Umbilical cord (tissue), 1 donor: ENCODE measurements at regions not wholly inside any gene's neighbourhood (a gene's known extent, or its start where the extent isn't known, plus 50 kb on each side); places are given as distances from the start of the nearest gene placed in this dataset.
"Not testable (repeated sequence)": the region's sequence is repeated elsewhere in the genome, so short reads cannot be mapped to it uniquely, and the experiment has no call there.

Source experiments
- DNase-seq: peaks from one replicate; pipeline ENCODE4 v3.0.0-alpha.2; 2015; ENCODE audit warnings: low spot score

DNA sequence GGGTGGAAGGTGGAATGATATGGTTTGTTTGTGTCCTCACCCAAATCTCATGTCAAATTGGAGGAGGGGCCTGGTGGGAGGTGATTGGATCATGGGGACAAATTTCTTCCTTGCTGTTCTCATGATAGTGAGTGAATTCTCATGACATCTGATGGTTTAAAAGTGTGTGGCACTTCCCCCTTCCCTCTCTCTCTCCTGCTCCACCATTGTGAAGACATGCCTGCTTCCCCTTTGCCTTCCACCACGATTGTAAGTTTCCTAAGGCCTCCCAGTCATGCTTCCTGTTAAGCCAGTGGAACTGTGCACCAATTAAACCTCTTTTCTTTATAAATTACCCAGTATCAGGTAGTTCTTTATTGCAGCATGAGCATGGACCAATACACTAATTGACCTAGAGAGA, 99.0 kb upstream of the ZBED5 start:
- not testable (repeated sequence) for DNase-seq

DNA sequence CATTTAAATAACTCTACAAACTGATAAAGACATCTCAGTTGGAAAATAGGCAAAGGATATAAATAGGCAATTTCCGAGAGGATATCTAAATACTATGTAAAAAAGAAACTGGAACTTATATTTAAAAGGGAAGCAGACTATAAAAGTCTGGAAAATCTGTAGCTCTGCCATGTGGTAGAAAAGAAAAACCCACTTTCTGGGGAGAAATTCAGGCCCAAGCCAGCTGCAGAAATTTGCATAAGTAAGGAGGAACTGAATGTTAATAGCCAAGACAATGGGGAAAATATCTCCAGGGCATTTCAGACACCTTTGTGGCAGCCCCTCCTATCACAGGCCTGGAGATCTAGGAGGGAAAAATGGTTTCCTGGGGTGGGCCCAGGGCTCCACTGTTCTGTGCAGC, 97.8 kb upstream of the ZBED5 start:
- no peak for DNase-seq

DNA sequence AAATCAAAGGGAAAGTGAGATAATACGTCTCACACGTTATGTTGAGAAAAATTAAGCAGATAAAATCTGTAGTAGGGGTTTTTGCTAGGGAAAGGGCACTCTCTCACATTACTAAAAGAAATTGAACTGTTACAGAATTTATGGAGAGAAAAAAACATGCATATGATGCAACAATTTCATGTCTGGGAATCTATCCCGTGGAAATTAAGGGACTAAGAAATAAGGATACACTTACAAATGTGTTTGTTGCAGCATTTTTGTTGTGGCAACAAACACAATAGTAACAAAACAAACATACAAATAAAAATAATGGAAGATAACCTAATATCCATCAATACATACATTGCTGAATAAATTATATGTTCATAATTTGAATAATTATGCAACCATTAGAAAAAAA, 96.3 kb upstream of the ZBED5 start:
- DNase-seq, result no peak

DNA sequence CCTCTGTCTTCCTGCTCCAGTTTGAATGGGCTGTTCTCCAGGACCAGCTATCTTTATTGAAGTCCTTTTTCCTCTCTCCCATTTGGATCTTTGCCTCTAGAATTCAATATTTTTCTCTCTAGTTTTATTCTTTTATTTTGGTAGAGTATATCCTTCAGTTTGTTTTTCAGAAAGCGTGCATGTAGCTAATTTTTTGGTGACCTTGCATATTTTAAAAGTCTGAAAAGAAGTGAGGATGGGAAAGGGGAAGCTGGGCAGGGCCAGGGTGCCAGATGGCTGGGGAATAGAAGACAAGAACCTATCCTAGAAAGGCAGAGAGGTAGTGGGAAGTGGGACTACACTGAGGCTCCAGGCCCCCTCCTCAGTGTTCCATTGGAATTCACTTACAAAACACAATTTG, 95.0 kb upstream of the ZBED5 start:
- no peak for DNase-seq

DNA sequence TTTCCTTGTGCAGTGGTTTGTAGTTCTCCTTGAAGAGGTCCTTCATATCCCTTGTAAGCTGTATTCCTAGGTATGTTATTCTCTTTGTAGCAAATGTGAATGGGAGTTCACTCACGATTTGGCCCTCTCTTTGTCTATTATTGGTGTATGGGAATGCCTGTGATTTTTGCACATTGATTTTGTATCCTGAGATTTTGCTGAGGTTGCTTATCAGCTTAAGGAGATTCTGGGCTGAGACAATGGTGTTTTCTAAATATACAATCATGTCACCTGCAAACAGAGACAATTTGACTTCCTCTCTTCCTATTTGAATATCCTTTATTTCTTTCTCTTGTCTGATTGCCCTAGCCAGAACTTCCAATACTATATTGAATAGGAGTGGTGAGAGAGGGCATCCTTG, 90.1 kb upstream of the ZBED5 start:
- not testable (repeated sequence) for DNase-seq

DNA sequence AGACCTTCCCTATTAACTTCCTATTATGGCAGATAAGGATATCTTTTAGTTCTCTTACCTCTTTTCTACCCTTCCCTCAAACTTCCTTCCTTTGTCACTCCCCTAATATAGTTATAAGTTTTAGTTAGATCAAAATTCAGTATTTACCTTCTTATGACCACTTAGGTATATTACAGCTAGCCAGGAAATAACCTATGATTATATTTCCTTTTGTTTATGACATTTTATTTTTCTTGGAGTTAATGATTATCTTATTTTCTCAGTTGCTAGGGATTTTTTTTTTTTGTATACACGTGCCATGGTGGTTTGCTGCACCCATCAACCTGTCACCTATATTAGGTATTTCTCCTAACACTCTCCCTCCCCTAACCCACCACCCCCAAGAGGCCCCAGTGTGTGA, 88.2 kb upstream of the ZBED5 start:
- no peak for DNase-seq

DNA sequence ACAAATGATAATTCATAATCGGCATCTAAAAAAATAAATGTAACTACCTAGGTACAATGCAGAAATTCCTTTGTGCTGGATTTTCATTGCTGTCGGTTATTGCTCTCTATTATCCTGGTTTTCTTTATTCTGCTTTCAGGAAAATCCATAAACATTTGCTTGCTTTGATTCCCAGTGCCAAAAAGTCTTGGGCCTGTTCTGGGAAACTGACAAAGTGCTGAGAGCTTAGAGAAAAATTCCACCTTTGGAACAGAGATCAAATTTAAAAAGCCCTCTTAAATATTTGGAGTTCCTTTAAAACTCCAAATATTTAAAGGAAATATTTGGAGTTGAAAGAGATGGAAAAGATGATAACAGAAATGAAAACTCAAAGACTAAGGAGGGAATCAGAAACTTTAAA, 87.3 kb upstream of the ZBED5 start:
- peak; percentile 63 for DNase-seq

DNA sequence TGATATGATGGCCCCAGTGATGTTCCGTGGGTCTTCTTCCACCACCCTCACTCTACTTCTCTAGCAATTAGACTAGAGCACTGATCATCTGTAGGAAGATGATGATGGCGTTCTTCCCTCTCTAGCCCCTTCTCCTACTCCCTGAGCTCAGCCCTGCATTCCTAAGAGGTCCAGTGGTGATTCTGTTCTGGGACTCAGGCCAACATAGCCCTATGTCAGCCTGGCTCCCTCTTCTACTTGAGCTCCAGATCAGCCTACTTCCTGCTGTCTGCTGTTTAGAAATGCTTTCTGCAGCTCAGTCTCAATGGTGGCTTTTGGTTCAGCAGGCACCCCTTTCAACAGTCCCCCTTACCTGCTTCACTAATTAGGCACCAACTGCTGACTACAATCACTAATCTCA, 86.1 kb upstream of the ZBED5 start:
- no peak for DNase-seq

DNA sequence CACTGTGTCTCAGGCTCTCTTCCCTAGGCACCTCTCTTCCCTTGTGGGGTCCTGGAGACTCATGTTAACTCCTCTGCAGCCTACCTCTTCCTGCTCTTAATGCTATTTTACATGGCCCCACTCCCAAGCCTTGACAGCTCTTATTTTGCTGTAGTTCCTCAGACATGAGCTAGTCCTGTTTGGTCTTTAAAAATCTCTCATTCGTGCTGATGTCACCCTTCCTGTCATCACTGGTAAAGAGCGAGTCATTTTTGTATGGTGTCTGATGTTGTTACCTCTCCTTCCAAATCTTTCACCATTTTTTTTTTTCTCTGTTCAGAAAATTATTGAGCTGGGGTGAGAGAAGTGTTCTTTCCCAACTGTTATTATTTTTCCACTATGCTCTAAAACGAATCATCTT, 84.8 kb upstream of the ZBED5 start:
- DNase-seq, result no peak

DNA sequence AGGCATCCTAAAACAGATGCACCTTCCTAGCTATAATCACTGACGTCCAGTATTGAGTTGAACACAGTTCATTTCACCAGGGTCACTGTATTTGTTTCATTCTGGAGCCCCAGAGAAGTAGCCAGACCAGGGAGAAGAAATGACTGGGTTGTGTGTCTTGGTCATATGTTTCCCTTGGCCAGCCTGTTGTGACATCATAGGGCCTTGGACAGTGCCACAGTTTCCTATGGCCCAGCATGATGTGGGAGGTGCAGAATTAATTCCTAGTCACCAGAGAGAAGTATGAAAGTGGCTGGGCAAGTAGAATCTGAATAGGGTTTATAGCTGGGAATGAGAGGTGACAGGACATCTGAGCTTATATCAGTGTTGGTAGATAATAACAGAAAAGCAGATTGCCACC, 84.0 kb upstream of the ZBED5 start:
- DNase-seq, result no peak

DNA sequence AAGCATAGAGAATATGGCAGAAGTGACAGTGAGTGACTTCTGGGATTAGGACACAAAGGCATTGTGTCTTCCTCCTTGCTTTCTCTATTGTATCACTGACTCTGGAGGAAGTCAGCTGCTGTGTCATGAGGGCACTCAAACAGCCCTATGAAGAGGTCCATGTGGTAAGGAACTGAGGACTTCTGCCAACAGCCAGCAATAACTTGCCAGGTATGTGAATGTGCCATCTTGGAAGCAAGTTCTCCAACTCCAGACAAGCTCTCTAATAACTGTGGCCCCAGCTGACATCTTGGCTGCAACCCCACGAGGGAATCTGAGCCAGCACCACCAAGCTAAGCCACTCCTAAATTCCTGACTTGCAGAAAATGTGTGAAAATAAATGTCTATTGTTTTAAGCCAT, 83.6 kb upstream of the ZBED5 start:
- DNase-seq, result no peak

DNA sequence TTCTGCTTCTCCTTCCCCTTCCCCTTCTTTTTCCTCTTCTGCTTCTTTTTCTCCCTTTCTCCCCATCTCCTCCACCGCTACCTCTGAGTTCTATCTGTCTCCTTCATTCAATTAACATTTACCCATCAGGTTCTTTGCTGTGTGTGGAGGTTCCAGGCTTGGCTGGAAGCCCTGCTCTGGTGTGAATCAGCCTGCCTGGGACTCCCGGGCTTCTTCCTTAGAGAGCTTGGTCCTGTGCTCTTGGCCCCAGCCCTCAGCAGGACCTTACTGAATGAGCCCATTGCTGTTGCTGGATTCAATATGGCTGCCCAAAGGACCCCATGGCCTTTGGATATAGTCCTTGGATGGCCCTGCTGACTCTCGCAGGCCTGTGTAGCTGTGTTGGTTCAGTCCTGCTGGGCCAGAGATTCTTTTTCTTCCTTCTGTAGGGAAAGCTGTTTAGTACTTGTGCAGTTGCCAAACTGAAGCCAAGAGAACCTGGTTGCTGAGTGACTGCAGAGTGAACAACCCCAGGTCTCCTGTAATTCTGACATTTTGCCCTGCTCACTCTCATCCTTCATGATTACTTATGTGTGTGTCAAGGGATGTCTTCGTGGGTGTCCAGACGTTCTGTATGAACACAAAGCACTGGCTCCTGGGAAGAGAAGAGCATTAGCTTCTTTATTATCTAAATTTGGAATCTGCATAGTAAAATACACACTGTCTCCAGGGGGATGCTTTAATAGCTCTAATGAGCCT, 81.0 kb upstream of the ZBED5 start:
- no peak for DNase-seq

DNA sequence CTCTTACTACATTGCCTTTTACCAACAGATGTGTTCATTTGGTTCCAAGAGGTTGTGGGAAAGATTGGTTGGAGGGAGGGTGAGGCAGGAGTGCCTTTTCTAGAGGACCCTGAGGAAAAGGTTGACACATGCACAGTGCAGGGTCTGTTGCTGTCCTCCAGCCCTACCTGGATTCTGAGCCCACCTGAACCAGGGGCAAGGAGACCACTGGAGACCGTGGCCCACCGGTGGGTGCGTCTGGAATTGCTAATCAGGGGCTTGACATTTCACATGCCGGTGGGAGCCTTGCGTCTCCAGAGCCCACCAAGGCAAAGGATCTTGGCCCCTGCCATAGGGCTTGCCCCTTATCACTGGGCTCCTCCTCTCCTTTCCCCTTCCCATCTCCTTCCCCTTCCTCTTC, 80.4 kb upstream of the ZBED5 start:
- DNase-seq, result no peak

DNA sequence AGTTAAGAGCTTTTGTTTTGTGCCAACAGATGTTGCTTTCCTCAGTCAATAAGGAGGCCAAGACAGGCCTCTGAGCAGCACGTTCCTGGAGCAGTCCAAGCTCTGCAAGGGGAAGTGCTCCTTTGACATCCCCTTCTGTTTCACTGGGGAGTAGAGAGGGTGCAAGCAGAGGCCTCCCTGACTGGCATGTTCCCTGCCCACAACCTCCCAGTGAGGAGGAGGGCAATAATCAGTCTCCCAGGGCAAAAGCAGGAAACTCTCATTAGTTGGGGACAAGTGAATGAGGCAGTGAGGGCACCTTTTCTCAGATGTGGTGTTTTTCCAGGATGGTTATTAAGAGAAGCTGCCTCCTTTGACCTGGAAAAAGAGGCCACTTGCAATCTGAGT, 79.5 kb upstream of the ZBED5 start:
- no peak for DNase-seq

DNA sequence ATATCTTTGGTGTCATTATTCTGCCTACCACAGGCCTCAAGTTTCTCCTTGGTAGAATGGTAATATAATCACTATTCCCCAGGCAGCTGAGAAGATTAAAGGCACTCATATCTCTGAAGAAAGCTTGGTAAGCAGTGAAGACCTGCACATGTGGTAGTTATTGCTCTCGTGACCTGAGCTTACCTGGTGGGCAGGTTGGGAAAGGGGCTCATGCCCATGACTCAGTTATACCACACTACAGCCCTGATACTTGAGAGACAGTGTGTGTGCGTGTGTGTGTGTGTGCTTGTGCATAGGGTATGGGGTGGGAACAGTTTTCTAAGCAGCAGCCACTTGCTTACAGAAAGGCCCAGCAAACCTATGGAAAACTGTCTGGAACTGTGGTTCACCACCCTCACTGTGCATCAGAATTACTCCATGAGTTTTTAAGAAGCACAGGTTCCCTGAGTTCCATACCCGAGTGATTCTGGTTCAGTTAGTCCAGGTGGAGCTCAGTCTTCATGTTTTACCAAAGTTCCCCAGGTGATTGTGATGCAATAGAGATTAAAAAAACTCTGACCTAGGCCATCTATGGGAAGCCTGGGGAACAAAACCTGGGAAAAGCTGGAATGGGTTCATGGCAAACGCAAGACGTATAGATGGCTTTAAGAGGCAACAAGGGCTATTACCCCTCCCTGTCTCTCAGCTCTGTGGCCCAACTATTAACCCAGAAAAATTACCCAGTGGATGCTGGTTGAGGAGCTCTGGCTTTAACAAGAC, 79.0 kb upstream of the ZBED5 start:
- DNase-seq, result no peak

DNA sequence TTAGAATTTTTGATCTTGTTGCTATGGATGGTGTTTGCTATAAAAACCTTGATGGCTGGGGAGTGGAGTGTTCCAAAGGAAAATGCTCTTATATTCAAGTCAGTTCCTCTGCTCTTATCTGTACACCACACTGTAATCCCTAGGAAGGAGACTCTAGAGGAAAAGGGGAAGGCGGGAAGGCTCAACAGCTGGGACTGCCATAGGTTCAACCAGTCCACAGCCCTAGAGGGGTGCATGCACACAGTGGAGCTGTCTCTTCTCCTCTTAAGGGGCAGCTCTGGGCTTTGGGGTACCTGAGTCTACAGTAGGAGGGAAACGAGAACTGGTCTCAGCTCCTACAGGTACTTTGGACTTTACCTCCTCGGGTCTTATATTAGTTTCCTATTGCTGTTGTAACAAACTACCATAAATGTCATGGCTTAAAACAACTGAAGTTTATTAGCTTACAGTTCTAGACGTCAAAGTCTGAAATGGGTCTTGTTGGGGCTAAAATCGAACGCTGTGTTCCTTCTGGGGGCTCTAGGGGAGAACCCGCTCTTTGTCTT, 77.2 kb upstream of the ZBED5 start:
- DNase-seq, result no peak

DNA sequence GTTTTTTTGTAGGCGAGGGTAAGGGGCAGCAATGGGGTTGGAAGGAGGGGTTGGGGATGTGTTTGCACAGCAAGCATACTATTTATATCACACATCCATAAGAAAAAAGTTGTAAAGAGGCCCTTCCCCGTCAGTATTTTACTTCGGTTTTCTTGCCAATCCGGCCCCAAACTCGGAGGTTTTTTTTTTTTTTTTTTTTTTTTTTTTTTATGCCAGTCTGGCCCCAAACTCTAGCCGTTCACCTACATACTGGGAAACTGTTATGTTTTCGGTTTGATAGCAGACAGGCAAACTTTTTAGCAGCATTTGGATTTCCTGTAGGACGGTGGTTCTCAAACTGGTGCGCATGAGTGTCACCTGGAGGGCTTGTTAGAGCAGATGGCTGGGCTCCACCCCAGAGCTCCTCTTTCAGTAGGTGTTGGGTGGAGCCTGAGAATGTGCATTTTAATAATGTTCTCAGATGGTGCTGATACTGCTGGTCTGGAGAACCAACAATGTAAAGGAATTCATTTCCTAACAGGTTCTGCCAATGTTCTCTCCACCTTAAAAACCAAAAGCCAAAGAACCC, 76.5 kb upstream of the ZBED5 start:
- peak; percentile 54 for DNase-seq

DNA sequence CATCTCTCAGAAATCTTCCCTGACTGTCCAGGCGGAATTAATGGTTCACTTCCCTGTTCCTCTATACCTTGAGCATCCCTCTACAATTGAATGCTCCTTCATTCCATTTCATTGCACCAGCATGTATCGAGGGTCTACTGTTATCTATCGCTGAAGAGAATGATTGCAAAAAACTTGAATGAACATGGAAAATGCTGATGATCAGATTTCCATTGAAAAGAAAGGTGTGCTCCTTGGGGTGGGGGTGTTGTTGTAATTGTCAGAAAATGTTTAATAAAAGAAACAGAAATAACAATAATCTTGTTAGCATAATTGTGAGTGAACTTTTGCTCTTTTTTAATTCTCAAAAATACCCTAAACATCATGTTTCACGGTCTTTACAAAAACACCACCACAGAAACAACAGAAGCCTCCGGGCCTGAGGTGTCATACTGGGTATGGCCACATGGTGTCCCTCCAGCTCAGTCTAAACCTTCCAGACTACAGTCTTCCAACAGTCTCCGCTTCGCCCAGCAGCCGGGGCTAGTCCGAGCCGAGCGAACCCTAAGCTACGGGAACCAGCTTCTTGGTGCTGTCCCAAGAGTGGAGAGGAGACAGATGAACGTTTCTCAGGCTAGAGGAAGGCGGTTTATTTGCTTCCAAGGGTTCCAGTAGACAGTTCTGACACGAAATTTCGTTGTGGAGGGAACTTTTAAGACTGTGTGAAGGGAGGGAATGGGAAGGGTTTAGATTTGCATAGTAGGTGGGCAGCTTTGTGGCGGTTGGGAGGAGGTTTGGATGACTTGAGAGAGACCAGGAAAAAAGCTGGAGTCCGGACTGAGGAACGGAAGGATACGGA, 75.8 kb upstream of the ZBED5 start:
- DNase-seq, result peak; percentile 97

DNA sequence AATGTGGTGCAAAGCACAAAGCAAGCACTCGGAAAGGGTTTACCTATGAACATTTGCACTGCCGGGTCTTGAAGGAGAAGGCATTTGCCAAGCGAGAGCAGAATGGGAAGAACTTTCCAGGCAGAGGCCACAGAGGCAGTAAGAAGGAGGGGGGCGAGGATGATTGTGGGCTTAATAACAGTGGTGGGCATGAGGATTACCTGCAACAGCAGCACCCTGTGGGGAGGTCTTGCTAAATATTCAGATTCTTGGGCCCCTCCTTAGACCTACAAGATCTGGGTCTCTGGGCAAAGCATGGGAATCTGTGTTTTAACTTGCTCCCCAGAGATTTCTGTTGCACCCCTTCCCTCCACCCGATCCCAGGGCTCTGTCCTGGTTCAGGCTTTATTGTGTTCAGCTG, 75.1 kb upstream of the ZBED5 start:
- DNase-seq, result no peak

DNA sequence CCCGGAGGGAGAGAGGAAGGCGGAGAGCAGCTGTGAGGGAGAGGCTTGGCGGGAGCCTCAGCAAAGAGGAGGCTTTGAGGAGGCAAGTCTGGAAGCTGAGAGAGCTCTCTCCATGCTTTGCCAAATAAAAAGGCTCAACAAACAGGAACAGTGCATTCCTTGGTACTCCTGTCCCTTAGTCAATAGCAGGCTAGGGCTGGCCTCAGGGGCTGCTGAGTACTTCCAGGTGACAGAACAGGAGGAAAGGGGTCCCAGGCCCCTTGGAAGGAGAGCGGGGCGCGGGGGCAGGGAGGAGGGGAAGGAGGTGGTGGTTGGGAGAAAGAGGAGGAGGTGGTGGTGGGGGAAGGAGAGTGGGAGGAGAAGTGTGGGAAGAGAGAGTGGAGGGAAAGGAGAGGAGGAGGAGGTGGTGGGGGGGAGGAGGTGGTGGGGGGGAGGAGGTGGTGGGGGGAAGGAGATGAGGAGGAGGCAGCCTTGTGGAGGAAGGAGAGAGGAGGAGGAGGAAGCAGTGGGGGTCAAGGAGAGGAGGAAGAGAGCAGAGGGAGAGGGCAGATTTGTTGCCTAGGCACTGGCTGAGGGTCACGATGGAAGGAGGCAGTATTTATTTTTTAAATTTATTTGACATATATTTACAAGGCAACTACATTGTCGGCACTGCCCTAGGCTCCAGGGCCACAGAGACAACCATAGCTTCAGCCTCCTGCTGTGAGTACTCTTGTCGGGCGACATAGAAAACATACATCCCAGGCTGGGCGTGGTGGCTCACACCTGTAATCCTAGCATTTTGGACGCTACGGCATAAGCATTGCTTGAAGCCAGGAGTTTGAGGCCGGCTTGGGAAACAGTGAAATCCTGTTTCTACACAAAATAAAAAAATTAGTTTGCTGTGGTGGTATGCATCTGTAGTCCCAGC, 74.2 kb upstream of the ZBED5 start:
- DNase-seq, result no peak
